ENCODE measurements at regions not wholly inside any gene's neighbourhood (a gene's known extent, or its start where the extent isn't known, plus 50 kb on each side); places are given as distances from the start of the nearest gene placed in this dataset.
"Not testable (repeated sequence)": the region's sequence is repeated elsewhere in the genome, so short reads cannot be mapped to it uniquely, and the experiment has no call there.

- Histone ChIP-seq H3K4me1 (no peaks in the 10 kb centered on the region), H3K9me3 (peaks cover 0 to 4% of the 10 kb centered on the region in 2 donors), H3K4me3 (no peak overlapping the region), H3K36me3 (no peaks in the 10 kb centered on the region), H3K27me3 (no peaks in the 10 kb centered on the region), H3K27ac (no peak overlapping the region)
- TF ChIP-seq CTCF (IDR thresholded peaks at IDR 0.05): no peak
- intact Hi-C loops (cut with DNase I): no loop called here
- DNase-seq (ENCODE audit: low spot score in 2 of 2): no peak
These were observed 1695.2 kb downstream of the TP53TG3F start for GRCh38 chr16:35154627-35155026.

GRCh38 chr16:35157549-35157948, 1698.1 kb downstream of the TP53TG3F start:
- H3K27me3 ChIP-seq; H3K4me3 ChIP-seq; H3K27ac ChIP-seq; H3K9me3 ChIP-seq; DNase-seq (ENCODE audit: low spot score in 2 of 2); intact Hi-C loops (cut with DNase I); H3K4me1 ChIP-seq; H3K36me3 ChIP-seq: not testable (repeated sequence)

- H3K36me3 ChIP-seq; H3K27ac ChIP-seq; H3K27me3 ChIP-seq; H3K9me3 ChIP-seq; DNase-seq (ENCODE audit: low spot score in 2 of 2); H3K4me1 ChIP-seq; H3K4me3 ChIP-seq; intact Hi-C loops (cut with DNase I): not testable (repeated sequence)
These were observed 1709.9 kb downstream of the TP53TG3F start for GRCh38 chr16:35169324-35169723.

- intact Hi-C loops (cut with DNase I); DNase-seq (ENCODE audit: low spot score in 2 of 2): not testable (repeated sequence)
These were observed 1710.6 kb downstream of the TP53TG3F start for GRCh38 chr16:35170061-35170460.

GRCh38 chr16:35170610-35171009, 1711.2 kb downstream of the TP53TG3F start:
- Histone ChIP-seq H3K27ac (no peak overlapping the region), H3K4me1 (no peaks in the 10 kb centered on the region), H3K36me3 (no peaks in the 10 kb centered on the region), H3K4me3 (no peak overlapping the region), H3K9me3 (peaks cover 0 to 5% of the 10 kb centered on the region in 2 donors), H3K27me3 (no peaks in the 10 kb centered on the region)
- intact Hi-C loops (cut with DNase I): no loop called here
- TF ChIP-seq CTCF (IDR thresholded peaks at IDR 0.05): no peak
- no peak for DNase-seq (ENCODE audit: low spot score in 2 of 2)

More at GRCh38 chr16:35170061-35170460, 1710.6 kb downstream of the TP53TG3F start:
- H3K4me1 ChIP-seq, H3K9me3 ChIP-seq, H3K27ac ChIP-seq, H3K27me3 ChIP-seq, H3K36me3 ChIP-seq, H3K4me3 ChIP-seq: not testable (repeated sequence)

GRCh38 chr16:35171106-35171505, 1711.7 kb downstream of the TP53TG3F start:
- Histone ChIP-seq H3K27ac (no peak overlapping the region), H3K9me3 (peaks cover 0 to 5% of the 10 kb centered on the region in 2 donors), H3K27me3 (no peaks in the 10 kb centered on the region), H3K36me3 (no peaks in the 10 kb centered on the region), H3K4me3 (no peak overlapping the region), H3K4me1 (no peaks in the 10 kb centered on the region)
- TF ChIP-seq CTCF (IDR thresholded peaks at IDR 0.05): no peak
- DNase-seq (ENCODE audit: low spot score in 2 of 2): no peak
- intact Hi-C loops (cut with DNase I): no loop called here

GRCh38 chr16:35173295-35173694, 1713.9 kb downstream of the TP53TG3F start:
- intact Hi-C loops (cut with DNase I): no loop called here
- Histone ChIP-seq H3K4me3 (no peak overlapping the region), H3K27ac (no peak overlapping the region), H3K27me3 (no peaks in the 10 kb centered on the region), H3K9me3 (peaks cover 0 to 5% of the 10 kb centered on the region in 2 donors), H3K4me1 (no peaks in the 10 kb centered on the region), H3K36me3 (no peaks in the 10 kb centered on the region)
- no peak for TF ChIP-seq CTCF (IDR thresholded peaks at IDR 0.05)
- no peak for DNase-seq (ENCODE audit: low spot score in 2 of 2)
